ENCODE measurements at regions not wholly inside any gene's neighbourhood (a gene's known extent, or its start where the extent isn't known, plus 50 kb on each side); places are given as distances from the start of the nearest gene placed in this dataset.

DNA sequence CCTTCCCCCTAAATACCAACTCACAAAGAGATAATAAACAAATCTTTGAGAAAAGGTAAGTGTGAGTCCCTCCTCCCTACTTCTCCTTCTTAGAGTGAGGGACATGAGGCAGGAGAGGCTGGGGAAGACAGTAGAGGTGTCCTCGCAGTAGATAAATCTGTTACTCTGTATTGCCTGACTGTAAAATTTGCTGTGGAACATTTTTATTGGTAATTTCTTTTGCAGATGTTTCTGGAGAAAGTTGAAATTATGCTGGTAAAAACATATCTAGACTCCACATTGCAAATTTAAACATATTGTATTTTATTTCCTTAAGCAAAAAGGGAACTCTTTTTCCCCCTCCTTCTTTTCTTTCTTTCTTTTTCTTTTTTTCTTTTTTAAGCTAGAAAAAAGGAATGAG, 58.5 kb downstream of the PLCE1 start:
- CTCF ChIA-PET (ENCODE audit: partially characterized antibody): no interaction called here
- H3K23me2 ChIP-seq (ENCODE audit: low read depth, low read length): no peaks in the 10 kb centered on the region
- H3K23ac ChIP-seq (ENCODE audit: insufficient read length): no peak overlapping the region
- no peak overlapping the region for H3K4me3 ChIP-seq (ENCODE audit: extremely low read depth in 1 of 4, insufficient read depth in 2 of 4, low read depth in 3 of 4, low read length in 4 of 4)
- H2BK15ac ChIP-seq (ENCODE audit: low read length): no peak overlapping the region
- H3K79me1 ChIP-seq (ENCODE audit: low read depth, low read length): no peaks in the 10 kb centered on the region
- no peak overlapping the region for H3K4me2 ChIP-seq (ENCODE audit: insufficient read depth in 1 of 2, low read depth in 2 of 2, low read length in 2 of 2)
- no peak overlapping the region for H2BK20ac ChIP-seq (ENCODE audit: low read length)
- POLR2A ChIA-PET (ENCODE audit: partially characterized antibody): no interaction called here
- H2BK12ac ChIP-seq (ENCODE audit: low read depth, low read length): no peak overlapping the region
- no peak overlapping the region for H2AK5ac ChIP-seq (ENCODE audit: low read depth, low read length)
- H3K14ac ChIP-seq (ENCODE audit: insufficient read length): no peak overlapping the region
- H4K91ac ChIP-seq (replicated peaks; ENCODE audit: insufficient read length, low read length): no peak overlapping the region
- H3K18ac ChIP-seq (ENCODE audit: extremely low read depth, low read length): no peak overlapping the region
- no peaks in the 10 kb centered on the region for H3K36me3 ChIP-seq (ENCODE audit: control insufficient read depth in 2 of 4, insufficient read depth in 4 of 4, low read length in 3 of 4)
- no peak overlapping the region for H3K4ac ChIP-seq (replicated peaks; ENCODE audit: insufficient read length, low read depth, low read length)
- no peak overlapping the region for H2BK5ac ChIP-seq (ENCODE audit: low read depth, low read length)
- no peak overlapping the region for H2AFZ ChIP-seq (ENCODE audit: low read length)
- H4K5ac ChIP-seq (ENCODE audit: insufficient read length, low read depth, low read length): no peak overlapping the region
- DNase-seq (ENCODE audit: low read depth in 1 of 2, low spot score in 2 of 2) (no peak), FAIRE-seq (no peak)
- H3K4me1 ChIP-seq (replicated peaks in 1 of 4; ENCODE audit: control insufficient read depth in 3 of 4, insufficient read depth in 4 of 4, low read length in 3 of 4): no peaks in the 10 kb centered on the region
- WGBS, 2 experiments (ENCODE audit: extremely low coverage in 1 of 2, insufficient coverage in 1 of 2, insufficient read length in 1 of 2, insufficient replicate concordance in 2 of 2, low coverage in 1 of 2, low lambda C conversion rate in 2 of 2, missing lambda C conversion rate in 1 of 2): 76% methylated on average over 1 of the region's 1 CpG; no CpG with 5 or more reads in 1 of the 2 experiments
- no peak overlapping the region for H2BK120ac ChIP-seq (replicated peaks; ENCODE audit: low read depth, low read length)
- no peak overlapping the region for H3K27ac ChIP-seq (ENCODE audit: low read depth, low read length)
- H4K8ac ChIP-seq (ENCODE audit: extremely low read depth, insufficient read depth, low read length): no peak overlapping the region
- no peaks in the 10 kb centered on the region for H3K79me2 ChIP-seq (ENCODE audit: control insufficient read depth in 1 of 2, insufficient read depth in 2 of 2, low read length in 2 of 2)
- H3K9me3 ChIP-seq (ENCODE audit: insufficient read depth in 2 of 2, low read depth in 1 of 2, low read length in 1 of 2): no peaks in the 10 kb centered on the region
- no peaks in the 10 kb centered on the region for H4K20me1 ChIP-seq (replicated peaks in 1 of 2; ENCODE audit: control insufficient read depth in 1 of 2, insufficient read depth in 2 of 2, low read length in 2 of 2)
- no peak overlapping the region for H3K9ac ChIP-seq (replicated peaks in 1 of 4; ENCODE audit: extremely low read depth in 1 of 4, low read depth in 3 of 4, low read length in 3 of 4)
- no peak overlapping the region for H3K56ac ChIP-seq (replicated peaks; ENCODE audit: insufficient read length, low read depth, low read length)
- H3K27me3 ChIP-seq (replicated peaks in 1 of 4; ENCODE audit: control insufficient read depth in 3 of 4, extremely low read depth in 1 of 4, insufficient read depth in 3 of 4, low read length in 3 of 4): no peaks in the 10 kb centered on the region
- TF ChIP-seq, protein P1, sequence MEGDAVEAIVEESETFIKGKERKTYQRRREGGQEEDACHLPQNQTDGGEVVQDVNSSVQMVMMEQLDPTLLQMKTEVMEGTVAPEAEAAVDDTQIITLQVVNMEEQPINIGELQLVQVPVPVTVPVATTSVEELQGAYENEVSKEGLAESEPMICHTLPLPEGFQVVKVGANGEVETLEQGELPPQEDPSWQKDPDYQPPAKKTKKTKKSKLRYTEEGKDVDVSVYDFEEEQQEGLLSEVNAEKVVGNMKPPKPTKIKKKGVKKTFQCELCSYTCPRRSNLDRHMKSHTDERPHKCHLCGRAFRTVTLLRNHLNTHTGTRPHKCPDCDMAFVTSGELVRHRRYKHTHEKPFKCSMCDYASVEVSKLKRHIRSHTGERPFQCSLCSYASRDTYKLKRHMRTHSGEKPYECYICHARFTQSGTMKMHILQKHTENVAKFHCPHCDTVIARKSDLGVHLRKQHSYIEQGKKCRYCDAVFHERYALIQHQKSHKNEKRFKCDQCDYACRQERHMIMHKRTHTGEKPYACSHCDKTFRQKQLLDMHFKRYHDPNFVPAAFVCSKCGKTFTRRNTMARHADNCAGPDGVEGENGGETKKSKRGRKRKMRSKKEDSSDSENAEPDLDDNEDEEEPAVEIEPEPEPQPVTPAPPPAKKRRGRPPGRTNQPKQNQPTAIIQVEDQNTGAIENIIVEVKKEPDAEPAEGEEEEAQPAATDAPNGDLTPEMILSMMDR (IDR thresholded peaks at IDR 0.05; ENCODE audit: control extremely low read depth in 1 of 3, insufficient read depth in 1 of 3, low read depth in 1 of 3, low read length in 3 of 3): no peak
- TF ChIP-seq, protein P2, sequence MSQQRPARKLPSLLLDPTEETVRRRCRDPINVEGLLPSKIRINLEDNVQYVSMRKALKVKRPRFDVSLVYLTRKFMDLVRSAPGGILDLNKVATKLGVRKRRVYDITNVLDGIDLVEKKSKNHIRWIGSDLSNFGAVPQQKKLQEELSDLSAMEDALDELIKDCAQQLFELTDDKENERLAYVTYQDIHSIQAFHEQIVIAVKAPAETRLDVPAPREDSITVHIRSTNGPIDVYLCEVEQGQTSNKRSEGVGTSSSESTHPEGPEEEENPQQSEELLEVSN (IDR thresholded peaks at IDR 0.05): no peak
- TF ChIP-seq RBBP5 (IDR thresholded peaks at IDR 0.05; ENCODE audit: borderline replicate concordance, low read depth, low read length) (no peak), JUN (IDR thresholded peaks at IDR 0.05; ENCODE audit: low read depth, low read length) (no peak), TBP (IDR thresholded peaks at IDR 0.05; ENCODE audit: low read depth, low read length) (no peak), HDAC6 (IDR thresholded peaks at IDR 0.05; ENCODE audit: low read depth, low read length) (no peak), SIRT6 (IDR thresholded peaks at IDR 0.05; ENCODE audit: low read length) (no peak), KDM4A (IDR thresholded peaks at IDR 0.05; ENCODE audit: low read depth, low read length, severe bottlenecking) (no peak), SUZ12 (IDR thresholded peaks at IDR 0.05; ENCODE audit: low read length) (no peak), SRF (IDR thresholded peaks at IDR 0.05; ENCODE audit: low read depth, low read length) (no peak), ASH2L (IDR thresholded peaks at IDR 0.05; ENCODE audit: low read length) (no peak)
- TF ChIP-seq, protein P3, sequence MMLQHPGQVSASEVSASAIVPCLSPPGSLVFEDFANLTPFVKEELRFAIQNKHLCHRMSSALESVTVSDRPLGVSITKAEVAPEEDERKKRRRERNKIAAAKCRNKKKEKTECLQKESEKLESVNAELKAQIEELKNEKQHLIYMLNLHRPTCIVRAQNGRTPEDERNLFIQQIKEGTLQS (IDR thresholded peaks at IDR 0.05; ENCODE audit: insufficient read depth, low read depth, low read length): no peak

Measured in H1 (cell line).